ENCODE measurements at regions not wholly inside any gene's neighbourhood (a gene's known extent, or its start where the extent isn't known, plus 50 kb on each side); places are given as distances from the start of the nearest gene placed in this dataset.

DNA sequence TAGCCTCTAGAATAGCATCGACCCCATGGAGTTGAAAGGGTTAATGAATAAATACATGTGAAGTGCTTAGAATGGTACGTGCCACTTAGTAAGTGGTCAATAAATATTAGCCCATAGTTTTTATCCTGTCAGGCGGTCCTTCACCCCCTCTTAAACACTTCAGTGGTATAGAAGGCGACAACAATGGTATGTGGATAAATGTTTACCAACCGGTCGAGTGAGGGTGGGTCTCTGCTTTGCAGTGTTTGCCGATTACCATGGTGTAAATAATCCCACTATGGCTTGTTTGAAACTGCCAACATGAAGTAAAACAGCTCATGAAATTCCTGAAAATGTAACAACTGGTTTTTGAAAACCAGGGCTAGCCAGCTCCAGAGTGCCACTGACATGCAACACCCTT lies 541.2 kb downstream of the BUD13 start:
- TF ChIP-seq, protein P1, sequence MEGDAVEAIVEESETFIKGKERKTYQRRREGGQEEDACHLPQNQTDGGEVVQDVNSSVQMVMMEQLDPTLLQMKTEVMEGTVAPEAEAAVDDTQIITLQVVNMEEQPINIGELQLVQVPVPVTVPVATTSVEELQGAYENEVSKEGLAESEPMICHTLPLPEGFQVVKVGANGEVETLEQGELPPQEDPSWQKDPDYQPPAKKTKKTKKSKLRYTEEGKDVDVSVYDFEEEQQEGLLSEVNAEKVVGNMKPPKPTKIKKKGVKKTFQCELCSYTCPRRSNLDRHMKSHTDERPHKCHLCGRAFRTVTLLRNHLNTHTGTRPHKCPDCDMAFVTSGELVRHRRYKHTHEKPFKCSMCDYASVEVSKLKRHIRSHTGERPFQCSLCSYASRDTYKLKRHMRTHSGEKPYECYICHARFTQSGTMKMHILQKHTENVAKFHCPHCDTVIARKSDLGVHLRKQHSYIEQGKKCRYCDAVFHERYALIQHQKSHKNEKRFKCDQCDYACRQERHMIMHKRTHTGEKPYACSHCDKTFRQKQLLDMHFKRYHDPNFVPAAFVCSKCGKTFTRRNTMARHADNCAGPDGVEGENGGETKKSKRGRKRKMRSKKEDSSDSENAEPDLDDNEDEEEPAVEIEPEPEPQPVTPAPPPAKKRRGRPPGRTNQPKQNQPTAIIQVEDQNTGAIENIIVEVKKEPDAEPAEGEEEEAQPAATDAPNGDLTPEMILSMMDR (IDR thresholded peaks at IDR 0.05; ENCODE audit: unreplicated experiment): no peak
- H3K27me3 Mint-ChIP-seq (ENCODE audit: low read depth): no peaks in the 10 kb centered on the region
- peaks cover 3% of the 10 kb centered on the region for H3K9me3 Mint-ChIP-seq
- H3K4me1 Mint-ChIP-seq: peaks cover 8% of the 10 kb centered on the region
- DNase-seq (ENCODE audit: low spot score in 2 of 2, unreplicated experiment in 2 of 2): no peak
- H3K27ac Mint-ChIP-seq: no peak overlapping the region
- no peaks in the 10 kb centered on the region for H3K36me3 Mint-ChIP-seq
- no peak overlapping the region for H3K4me3 Mint-ChIP-seq

DNA sequence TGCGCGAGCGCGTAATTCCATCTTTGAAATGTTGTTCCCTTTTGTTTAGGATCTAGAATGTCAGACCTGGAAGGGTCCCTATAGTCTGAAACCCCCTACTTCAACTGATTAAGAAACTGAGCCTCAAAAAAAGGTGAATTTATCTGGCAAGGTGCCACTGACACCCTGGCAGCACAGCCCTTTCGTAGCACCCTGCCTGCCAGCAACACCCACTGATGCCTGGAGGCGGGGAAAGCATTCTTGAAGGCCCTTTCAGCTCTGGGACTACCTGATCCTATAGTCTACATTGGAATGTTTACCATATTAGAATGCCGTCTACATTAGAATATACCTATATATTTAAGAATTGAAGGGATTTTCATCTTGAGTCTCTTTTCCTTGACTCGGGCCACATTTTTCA lies 542.3 kb downstream of the BUD13 start:
- H3K27ac Mint-ChIP-seq: no peak overlapping the region
- peaks cover 15% of the 10 kb centered on the region for H3K4me1 Mint-ChIP-seq
- DNase-seq (ENCODE audit: low spot score in 2 of 2, unreplicated experiment in 2 of 2): no peak
- H3K27me3 Mint-ChIP-seq (ENCODE audit: low read depth): no peaks in the 10 kb centered on the region
- no peak overlapping the region for H3K4me3 Mint-ChIP-seq
- no peaks in the 10 kb centered on the region for H3K36me3 Mint-ChIP-seq
- H3K9me3 Mint-ChIP-seq: peaks cover 3% of the 10 kb centered on the region
- TF ChIP-seq, protein P1 (IDR thresholded peaks at IDR 0.05; ENCODE audit: unreplicated experiment): no peak

DNA sequence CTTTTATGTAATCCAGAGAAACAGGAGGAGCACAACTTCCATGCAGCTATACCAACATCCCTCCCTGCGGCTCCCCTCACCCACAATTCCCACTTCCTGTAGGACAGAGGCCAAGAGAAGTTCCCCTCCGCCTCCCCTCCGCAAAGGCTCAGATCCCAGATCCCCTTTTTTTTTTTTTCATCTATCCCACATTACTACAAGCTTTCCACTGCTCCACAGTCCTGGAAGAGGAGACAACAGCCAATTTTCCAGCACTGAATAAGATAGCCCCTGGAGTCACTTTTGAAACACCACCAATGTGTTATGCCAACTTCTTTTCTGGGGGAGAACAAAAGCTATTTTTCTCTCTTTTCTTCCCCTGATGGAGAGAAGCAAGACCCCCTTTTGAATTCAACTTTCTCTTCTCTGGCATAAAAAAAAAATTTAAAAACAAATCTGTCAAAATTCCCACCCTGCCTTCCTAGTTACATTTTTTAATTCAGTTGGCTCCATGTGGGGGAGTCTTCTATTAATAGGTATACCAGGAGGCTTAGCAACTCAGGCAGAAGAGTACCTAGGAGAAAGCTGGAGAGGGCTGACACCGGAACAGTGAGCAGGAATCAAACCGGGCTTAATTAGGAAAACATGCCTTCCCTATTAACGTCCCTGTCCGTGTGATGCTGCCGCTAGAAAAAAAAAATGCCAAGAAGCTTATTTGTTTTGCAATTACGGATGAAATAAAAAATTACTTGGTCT lies 543.4 kb downstream of the BUD13 start:
- no peaks in the 10 kb centered on the region for H3K36me3 Mint-ChIP-seq
- H3K27ac Mint-ChIP-seq: no peak overlapping the region

DNA sequence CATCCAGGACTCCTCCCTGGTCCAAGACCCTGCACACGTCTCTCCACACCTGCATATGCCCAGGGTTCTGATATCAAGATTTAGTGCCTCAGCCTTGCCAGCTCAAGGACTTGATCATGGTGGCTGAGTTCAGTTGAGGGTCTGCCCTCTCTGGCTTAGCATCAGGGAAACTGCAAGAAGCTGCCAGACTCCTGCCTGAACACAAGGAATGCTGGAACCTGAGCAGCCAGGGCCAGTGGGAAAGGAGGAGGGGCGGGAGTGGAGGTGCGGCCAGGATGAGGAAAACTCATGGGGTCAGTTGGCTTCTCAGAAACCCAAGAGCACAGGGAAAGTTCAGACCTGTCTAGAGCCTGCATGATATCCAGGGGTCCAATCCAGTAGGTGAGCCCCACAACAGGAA lies 546.1 kb downstream of the BUD13 start:
- H3K4me3 Mint-ChIP-seq: no peak overlapping the region
- peaks cover under 1% of the 10 kb centered on the region for H3K9me3 Mint-ChIP-seq
- TF ChIP-seq, protein P1 (IDR thresholded peaks at IDR 0.05; ENCODE audit: unreplicated experiment): no peak
- H3K36me3 Mint-ChIP-seq: no peaks in the 10 kb centered on the region
- H3K27ac Mint-ChIP-seq: no peak overlapping the region
- H3K4me1 Mint-ChIP-seq: peaks cover 7% of the 10 kb centered on the region
- DNase-seq (ENCODE audit: low spot score in 2 of 2, unreplicated experiment in 2 of 2): no peak
- peaks cover 6% of the 10 kb centered on the region for H3K27me3 Mint-ChIP-seq (ENCODE audit: low read depth)

More for the DNA sequence above, 543.4 kb downstream of the BUD13 start:
- H3K27me3 Mint-ChIP-seq (ENCODE audit: low read depth): no peaks in the 10 kb centered on the region
- H3K9me3 Mint-ChIP-seq: peaks cover 3% of the 10 kb centered on the region
- H3K4me1 Mint-ChIP-seq: peaks cover 15% of the 10 kb centered on the region
- TF ChIP-seq, protein P1 (IDR thresholded peaks at IDR 0.05; ENCODE audit: unreplicated experiment): no peak
- DNase-seq (ENCODE audit: low spot score in 2 of 2, unreplicated experiment in 2 of 2): no peak
- no peak overlapping the region for H3K4me3 Mint-ChIP-seq

DNA sequence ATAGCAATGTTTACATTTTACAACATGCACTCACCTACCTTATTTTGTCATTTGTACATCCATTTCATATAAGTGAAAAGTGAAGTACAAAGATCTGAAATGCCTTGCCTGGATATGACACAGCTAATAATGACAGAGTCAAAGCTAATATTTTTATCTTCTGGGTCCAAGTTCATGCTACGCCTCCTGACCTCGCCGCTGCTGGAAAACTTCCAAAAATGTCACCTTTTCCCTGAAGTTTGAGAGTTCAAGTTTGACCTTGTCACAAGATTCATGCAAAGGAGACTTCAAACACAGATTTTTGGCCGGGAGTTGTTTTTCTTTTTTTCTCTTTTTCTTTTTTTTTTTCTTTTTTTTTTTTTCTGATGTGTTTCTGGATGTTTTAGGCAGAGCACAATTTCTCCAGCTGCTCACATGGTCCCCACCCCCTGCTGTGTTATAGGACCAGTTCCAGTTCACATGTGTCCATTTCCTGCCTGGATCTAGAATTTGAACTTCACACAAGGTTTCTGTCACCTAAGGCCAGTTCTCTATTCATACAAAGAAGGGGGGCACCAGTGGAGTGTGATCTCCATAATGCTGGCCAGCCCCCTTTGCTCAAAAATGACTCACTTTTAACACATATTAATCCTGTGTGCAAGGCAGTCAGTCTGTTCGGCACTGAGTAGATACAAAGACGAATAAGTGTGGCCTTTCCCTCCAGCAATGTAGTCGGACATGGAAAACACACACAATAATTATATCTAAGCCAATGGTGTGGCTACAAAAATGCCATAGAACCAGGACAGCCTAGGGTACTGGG lies 546.8 kb downstream of the BUD13 start:
- Mint-ChIP-seq H3K4me3 (no peak overlapping the region), H3K4me1 (peaks cover 7% of the 10 kb centered on the region), H3K27me3 (ENCODE audit: low read depth) (peaks cover 6% of the 10 kb centered on the region)

More for the DNA sequence above, 546.8 kb downstream of the BUD13 start:
- no peak overlapping the region for H3K27ac Mint-ChIP-seq
- TF ChIP-seq, protein P1 (IDR thresholded peaks at IDR 0.05; ENCODE audit: unreplicated experiment): no peak
- no peak for DNase-seq (ENCODE audit: low spot score in 2 of 2, unreplicated experiment in 2 of 2)
- no peaks in the 10 kb centered on the region for H3K9me3 Mint-ChIP-seq
- no peaks in the 10 kb centered on the region for H3K36me3 Mint-ChIP-seq

Measured in mesothelial cell of epicardium (in vitro differentiated cells).